Common myeloid progenitor, CD34-positive (primary cell): ENCODE measurements at regions not wholly inside any gene's neighbourhood (a gene's known extent, or its start where the extent isn't known, plus 50 kb on each side); places are given as distances from the start of the nearest gene placed in this dataset.

Experiments used
- CTCF ChIA-PET: fragments of 350-600 bp; sonication (Branson Sonifier 250); formaldehyde crosslinking; loops from one replicate; lab custom pipeline; 2021; ENCODE audit warnings: antibody characterized with exemption; lab: Charles Lee
- POLR2A ChIA-PET: fragments of 350-600 bp; sonication (Branson Sonifier 250); formaldehyde crosslinking; loops from one replicate; lab custom pipeline; 2021; ENCODE audit warnings: antibody characterized with exemption; lab: Charles Lee
- DNase-seq, 3 donors: peaks; one replicate each; pipeline versions ENCODE4 v3.0.0 to v3.0.0-alpha.2; 2013
- H3K27ac ChIP-seq, 2 experiments: 1 replicate in 1 of 2; 2 replicates in 1 of 2; pipeline ENCODE4 v1.7.0; 2013; ENCODE audit warnings: inconsistent platforms in 2 of 2, low read length in 2 of 2, mild to moderate bottlenecking in 2 of 2, low read depth in 1 of 2, moderate library complexity in 1 of 2; ENCODE audit not compliant: severe bottlenecking in 2 of 2, insufficient read depth in 1 of 2, poor library complexity in 1 of 2
- H3K27me3 ChIP-seq, 5 experiments: replicated peaks in 2 of 5; 1 replicate in 3 of 5; 2 replicates in 2 of 5; pipeline versions ENCODE4 v1.6.1 to v1.7.0; 2013; ENCODE audit warnings: low read length in 4 of 5, mild to moderate bottlenecking in 2 of 5, moderate library complexity in 2 of 5, inconsistent platforms in 1 of 5; ENCODE audit not compliant: insufficient read depth in 5 of 5, control insufficient read depth in 4 of 5
- H3K36me3 ChIP-seq, 4 experiments: 1 replicate in 2 of 4; 2 replicates in 2 of 4; pipeline versions ENCODE4 v1.6.1 to v1.7.0; 2013; ENCODE audit warnings: low read length in 3 of 4, control low read depth in 1 of 4, mild to moderate bottlenecking in 1 of 4; ENCODE audit not compliant: control insufficient read depth in 4 of 4, insufficient read depth in 4 of 4
- H3K4me1 ChIP-seq, 4 experiments: 1 replicate in 3 of 4; 2 replicates in 1 of 4; pipeline versions ENCODE4 v1.6.1 to v1.7.1; 2013; ENCODE audit warnings: low read length in 3 of 4, mild to moderate bottlenecking in 3 of 4, control low read depth in 1 of 4, inconsistent platforms in 1 of 4, moderate library complexity in 1 of 4; ENCODE audit not compliant: control insufficient read depth in 4 of 4, insufficient read depth in 4 of 4; ENCODE audit errors: control extremely low read depth in 1 of 4
- H3K4me3 ChIP-seq, 7 experiments: 1 replicate in 4 of 7; 2 replicates in 3 of 7; pipeline versions ENCODE4 v1.5.1 to v1.7.0; 2013; ENCODE audit warnings: mild to moderate bottlenecking in 7 of 7, low read length in 6 of 7, moderate library complexity in 6 of 7, inconsistent platforms in 2 of 7, low read depth in 2 of 7, control low read depth in 1 of 7; ENCODE audit not compliant: insufficient read depth in 4 of 7, control insufficient read depth in 1 of 7; ENCODE audit errors: extremely low read depth in 1 of 7
- H3K9me3 ChIP-seq, 5 experiments: 1 replicate in 4 of 5; 2 replicates in 1 of 5; pipeline versions ENCODE4 v1.6.1 to v1.7.1; 2013; ENCODE audit warnings: low read length in 4 of 5, mild to moderate bottlenecking in 2 of 5, inconsistent platforms in 1 of 5, low read depth in 1 of 5, moderate library complexity in 1 of 5; ENCODE audit not compliant: control insufficient read depth in 4 of 5, insufficient read depth in 2 of 5; ENCODE audit errors: control extremely low read depth in 1 of 5
- WGBS: methylation state at CpG from one replicate; pipeline ENCODE4 v1.1.5; 2013; ENCODE audit not compliant: insufficient coverage; 5-methylcytosine and 5-hydroxymethylcytosine counted together

GRCh38 chr2:22382479-22383169, 1002.4 kb upstream of the KLHL29 start:
- no peak overlapping the region for H3K4me3 ChIP-seq
- ChIA-PET CTCF (no interaction called here), POLR2A (no interaction called here)
- no peaks in the 10 kb centered on the region for H3K4me1 ChIP-seq
- no peaks in the 10 kb centered on the region for H3K9me3 ChIP-seq
- 89% methylated on average over 9 of the region's 11 CpGs for WGBS
- no peaks in the 10 kb centered on the region for H3K27me3 ChIP-seq
- no peaks in the 10 kb centered on the region for H3K36me3 ChIP-seq
- DNase-seq: no peak
- H3K27ac ChIP-seq: no peak overlapping the region

- CTCF ChIA-PET: no interaction called here
- H3K4me1 ChIP-seq: no peaks in the 10 kb centered on the region
- no peak overlapping the region for H3K27ac ChIP-seq
Observed at GRCh38 chr2:22397847-22398246, 987.1 kb upstream of the KLHL29 start.

DNA sequence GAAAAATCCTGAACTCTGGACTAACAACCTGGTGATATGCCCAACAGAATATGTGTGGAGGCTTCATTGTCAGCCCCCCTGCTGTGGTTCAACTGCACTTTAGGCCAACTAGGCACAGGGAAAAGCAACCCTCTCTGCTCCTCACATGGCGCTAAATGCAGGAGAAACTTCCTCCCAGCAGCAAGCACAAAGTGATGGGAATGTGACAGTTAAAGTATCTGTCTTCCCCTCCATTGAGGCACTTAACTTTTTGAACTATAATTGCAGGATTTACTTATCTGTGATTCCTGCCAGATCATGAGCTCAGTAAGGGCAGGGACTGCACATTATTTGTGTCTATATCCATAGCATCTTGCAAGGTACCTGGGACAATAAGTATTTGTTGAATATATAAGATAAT, 981.2 kb upstream of the KLHL29 start:
- CTCF ChIA-PET: no interaction called here
- DNase-seq: no peak
- Histone ChIP-seq H3K4me3 (no peak overlapping the region), H3K36me3 (no peaks in the 10 kb centered on the region), H3K9me3 (no peaks in the 10 kb centered on the region), H3K27me3 (no peaks in the 10 kb centered on the region), H3K27ac (no peak overlapping the region), H3K4me1 (peaks cover 0 to 2% (median 0%) of the 10 kb centered on the region in 4 experiments)
- POLR2A ChIA-PET: no interaction called here
- no CpG with 5 or more reads among the region's 1 CpG for WGBS

More at GRCh38 chr2:22397847-22398246, 987.1 kb upstream of the KLHL29 start:
- H3K36me3 ChIP-seq: no peaks in the 10 kb centered on the region
- no peak overlapping the region for H3K4me3 ChIP-seq
- 80% methylated on average over 1 of the region's 2 CpGs for WGBS
- no peaks in the 10 kb centered on the region for H3K9me3 ChIP-seq
- H3K27me3 ChIP-seq: no peaks in the 10 kb centered on the region
- no peak for DNase-seq
- POLR2A ChIA-PET: no interaction called here

GRCh38 chr2:22406625-22407024, 978.4 kb upstream of the KLHL29 start:
- WGBS: 83% methylated on average over 1 of the region's 2 CpGs
- Histone ChIP-seq H3K27me3 (no peaks in the 10 kb centered on the region), H3K36me3 (no peaks in the 10 kb centered on the region), H3K4me3 (no peak overlapping the region), H3K4me1 (peaks cover 0 to 2% (median 0%) of the 10 kb centered on the region in 4 experiments), H3K9me3 (no peaks in the 10 kb centered on the region), H3K27ac (no peak overlapping the region)
- ChIA-PET POLR2A (no interaction called here), CTCF (no interaction called here)
- DNase-seq: no peak

DNA sequence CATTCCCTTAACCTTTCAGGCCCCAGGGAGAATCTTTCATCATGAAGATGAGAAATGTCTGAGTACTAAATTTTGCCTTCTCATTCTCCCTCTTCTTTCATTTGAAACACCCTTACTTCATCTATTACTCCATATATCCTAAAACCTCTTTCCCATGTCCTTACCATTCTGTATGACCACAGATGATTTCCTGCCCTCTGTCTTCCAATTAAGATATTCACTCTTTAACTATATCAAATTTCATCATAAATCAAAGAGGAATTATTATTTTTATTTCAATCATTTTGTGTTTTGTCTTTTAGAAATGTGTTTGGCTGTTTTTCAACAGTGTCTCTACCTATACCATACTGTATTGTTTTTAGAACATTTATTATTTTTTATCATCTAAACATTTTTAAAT, 964.9 kb upstream of the KLHL29 start:
- no peaks in the 10 kb centered on the region for H3K4me1 ChIP-seq
- POLR2A ChIA-PET: no interaction called here
- DNase-seq: no peak
- H3K4me3 ChIP-seq: no peak overlapping the region
- H3K27me3 ChIP-seq: no peaks in the 10 kb centered on the region
- peaks cover 0 to 3% (median 0%) of the 10 kb centered on the region in 5 experiments for H3K9me3 ChIP-seq
- no peaks in the 10 kb centered on the region for H3K36me3 ChIP-seq
- no peak overlapping the region for H3K27ac ChIP-seq
- CTCF ChIA-PET: no interaction called here

- Histone ChIP-seq H3K36me3 (no peaks in the 10 kb centered on the region), H3K4me3 (no peak overlapping the region), H3K27ac (no peak overlapping the region), H3K9me3 (no peaks in the 10 kb centered on the region), H3K27me3 (no peaks in the 10 kb centered on the region), H3K4me1 (no peaks in the 10 kb centered on the region)
- ChIA-PET CTCF (no interaction called here), POLR2A (no interaction called here)
- no peak for DNase-seq
- WGBS: no CpG with 5 or more reads among the region's 1 CpG
Observed at GRCh38 chr2:22442051-22442450, 942.9 kb upstream of the KLHL29 start.

GRCh38 chr2:22444281-22444680, 940.7 kb upstream of the KLHL29 start:
- Histone ChIP-seq H3K36me3 (no peaks in the 10 kb centered on the region), H3K27ac (no peak overlapping the region), H3K4me1 (no peaks in the 10 kb centered on the region), H3K4me3 (no peak overlapping the region), H3K9me3 (no peaks in the 10 kb centered on the region), H3K27me3 (no peaks in the 10 kb centered on the region)
- POLR2A ChIA-PET: no interaction called here
- no peak for DNase-seq
- WGBS: 100% methylated on average over 1 of the region's 1 CpG
- CTCF ChIA-PET: no interaction called here
